GM06990 (cell line): ENCODE measurements at regions not wholly inside any gene's neighbourhood (a gene's known extent, or its start where the extent isn't known, plus 50 kb on each side); places are given as distances from the start of the nearest gene placed in this dataset.

Experiments
- DNase-seq: peaks from one replicate; pipeline ENCODE4 v3.0.0-alpha.2; 2011; ENCODE audit not compliant: insufficient read length; ENCODE audit errors: extremely low read depth
- H3K27me3 ChIP-seq: replicated peaks from 2 replicates; pipeline ENCODE4 v1.6.0; 2011; ENCODE audit warnings: low read length; ENCODE audit not compliant: control insufficient read depth, insufficient read depth
- H3K36me3 ChIP-seq: 2 replicates; pipeline ENCODE4 v1.5.1; 2011; ENCODE audit warnings: low read length; ENCODE audit not compliant: control insufficient read depth, insufficient read depth
- H3K4me3 ChIP-seq: replicated peaks from 2 replicates; pipeline ENCODE4 v1.5.1; 2011; ENCODE audit warnings: low read depth, mild to moderate bottlenecking, control low read depth, low read length
- CTCF ChIP-seq: IDR thresholded peaks from 2 replicates; pipeline ENCODE4 v1.5.1; 2011; ENCODE audit warnings: low read length, control low read depth, mild to moderate bottlenecking, inconsistent platforms; ENCODE audit not compliant: insufficient read depth, poor library complexity, severe bottlenecking

DNA sequence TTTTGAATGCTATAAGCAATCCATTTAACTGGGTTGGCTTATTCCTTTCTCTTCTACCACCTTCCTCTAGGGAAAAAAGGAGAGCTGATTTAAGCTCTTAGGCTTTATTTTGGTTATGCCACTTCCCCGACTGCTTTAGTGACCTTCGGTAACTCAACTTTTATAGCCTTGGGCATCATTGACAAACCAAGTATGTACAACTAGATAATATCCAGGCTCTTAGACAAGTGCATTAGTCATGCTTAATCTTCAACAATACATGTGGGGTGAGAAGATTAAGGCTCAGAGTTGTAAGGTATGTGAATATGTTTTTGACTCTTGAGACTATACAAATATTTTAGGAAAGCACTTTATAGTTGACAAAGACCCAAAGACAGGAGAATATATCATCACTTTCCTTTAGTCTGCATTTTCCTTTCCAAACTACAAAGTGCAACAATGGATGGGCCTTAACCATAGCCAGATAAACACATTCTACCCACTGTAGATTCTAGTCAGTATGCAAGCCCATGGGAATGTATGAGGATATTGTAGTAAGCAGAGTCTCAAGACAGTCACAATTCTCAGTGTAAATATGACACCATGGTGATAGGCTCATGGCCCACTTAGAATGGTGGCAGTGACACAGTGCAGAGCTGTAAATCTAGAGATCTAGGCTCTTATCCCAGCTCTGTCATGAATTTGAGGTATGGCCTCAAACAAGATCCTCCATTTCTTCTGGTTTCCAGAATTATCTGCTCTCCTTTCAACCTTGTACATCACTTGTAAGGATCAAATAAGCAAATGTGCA lies 1117.3 kb downstream of the SORCS3 start:
- no peaks in the 10 kb centered on the region for H3K27me3 ChIP-seq
- no peaks in the 10 kb centered on the region for H3K36me3 ChIP-seq
- DNase-seq = no peak
- H3K4me3 ChIP-seq = no peak overlapping the region
- TF ChIP-seq CTCF = no peak

- no peaks in the 10 kb centered on the region for H3K36me3 ChIP-seq
- no peak for DNase-seq
- no peak for TF ChIP-seq CTCF
These were observed 1116.2 kb downstream of the SORCS3 start for GRCh38 chr10:105757302-105757701.

DNA sequence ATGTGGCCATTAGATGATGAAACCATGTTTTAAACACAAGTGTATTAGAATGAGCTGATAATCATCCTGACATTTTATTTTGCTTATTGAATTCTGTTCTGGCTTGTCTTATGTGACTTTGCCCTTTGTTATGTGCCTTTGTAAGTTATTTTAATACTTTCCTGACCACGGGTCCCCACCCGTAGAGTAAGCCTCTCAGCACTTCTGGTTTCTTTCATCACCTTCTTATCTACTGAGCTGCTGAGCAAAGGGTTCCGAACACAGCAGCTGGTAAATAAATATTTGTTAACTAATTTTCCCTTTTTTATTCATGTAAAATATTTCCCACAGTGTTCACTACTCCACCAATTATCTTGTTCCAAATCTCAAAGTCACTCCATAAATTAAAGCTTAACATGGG lies 1115.3 kb downstream of the SORCS3 start:
- H3K36me3 ChIP-seq = no peaks in the 10 kb centered on the region
- H3K27me3 ChIP-seq = no peaks in the 10 kb centered on the region
- DNase-seq = no peak
- no peak for TF ChIP-seq CTCF
- no peak overlapping the region for H3K4me3 ChIP-seq

More at GRCh38 chr10:105757302-105757701, 1116.2 kb downstream of the SORCS3 start:
- Histone ChIP-seq H3K27me3 (no peaks in the 10 kb centered on the region), H3K4me3 (no peak overlapping the region)

- TF ChIP-seq CTCF = no peak
These were observed 1110.6 kb downstream of the SORCS3 start for GRCh38 chr10:105751688-105752087.

DNA sequence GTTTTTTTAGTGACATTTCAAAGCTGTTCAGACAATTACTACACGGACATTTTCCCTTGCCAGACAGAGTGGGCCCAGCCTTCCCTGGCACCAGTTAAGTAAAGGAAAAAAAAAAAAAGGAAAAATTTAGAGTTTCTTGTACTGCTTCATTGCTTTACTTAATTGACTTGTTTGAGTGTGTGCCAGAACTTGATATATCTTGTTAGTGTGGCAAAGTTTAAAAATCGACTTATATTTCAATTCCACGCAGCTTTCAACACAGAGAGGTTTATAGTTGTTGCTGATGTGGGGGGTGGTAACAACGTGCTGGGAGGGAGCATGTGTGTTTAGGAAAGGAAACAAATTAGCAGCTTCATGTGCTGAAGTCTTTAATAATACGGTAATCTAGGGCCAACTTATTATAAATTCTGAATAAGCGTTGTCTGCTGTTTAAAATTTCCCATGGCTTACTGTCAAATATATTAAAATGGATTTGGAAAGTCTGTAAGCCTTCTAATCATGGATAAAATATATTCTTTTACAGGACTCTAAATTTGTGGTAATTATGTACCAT lies 1104.6 kb downstream of the SORCS3 start:
- no peaks in the 10 kb centered on the region for H3K27me3 ChIP-seq
- no peak for DNase-seq
- no peaks in the 10 kb centered on the region for H3K36me3 ChIP-seq
- TF ChIP-seq CTCF = no peak
- H3K4me3 ChIP-seq = no peak overlapping the region

More at GRCh38 chr10:105751688-105752087, 1110.6 kb downstream of the SORCS3 start:
- no peak for DNase-seq
- Histone ChIP-seq H3K36me3 (no peaks in the 10 kb centered on the region), H3K27me3 (no peaks in the 10 kb centered on the region), H3K4me3 (no peak overlapping the region)
